ENCODE measurements at regions not wholly inside any gene's neighbourhood (a gene's known extent, or its start where the extent isn't known, plus 50 kb on each side); places are given as distances from the start of the nearest gene placed in this dataset.
"Not testable (repeated sequence)": the region's sequence is repeated elsewhere in the genome, so short reads cannot be mapped to it uniquely, and the experiment has no call there.

GRCh38 chr6:849075-849506, 156.2 kb upstream of the EXOC2 start:
- no peak for DNase-seq (ENCODE audit: low read depth)

GRCh38 chr6:845566-845965, 152.6 kb upstream of the EXOC2 start:
- no peak for DNase-seq (ENCODE audit: low read depth)

GRCh38 chr6:845101-845500, 152.2 kb upstream of the EXOC2 start:
- no peak for DNase-seq (ENCODE audit: low read depth)

- DNase-seq (ENCODE audit: low read depth) = no peak
These were observed 149.2 kb upstream of the EXOC2 start for GRCh38 chr6:842141-842540.

- DNase-seq (ENCODE audit: low read depth) = no peak
These were observed 148.6 kb upstream of the EXOC2 start for GRCh38 chr6:841569-841968.

- no peak for DNase-seq (ENCODE audit: low read depth)
These were observed 146.3 kb upstream of the EXOC2 start for GRCh38 chr6:839201-839600.

GRCh38 chr6:837380-837779, 144.4 kb upstream of the EXOC2 start:
- no peak for DNase-seq (ENCODE audit: low read depth)

GRCh38 chr6:836276-836853, 143.4 kb upstream of the EXOC2 start:
- DNase-seq (ENCODE audit: low read depth) = no peak

- DNase-seq (ENCODE audit: low read depth) = no peak
These were observed 142.7 kb upstream of the EXOC2 start for GRCh38 chr6:835476-836160.

- DNase-seq (ENCODE audit: low read depth) = no peak
These were observed 141.9 kb upstream of the EXOC2 start for GRCh38 chr6:834866-835265.

GRCh38 chr6:834190-834589, 141.3 kb upstream of the EXOC2 start:
- DNase-seq (ENCODE audit: low read depth) = no peak

- not testable (repeated sequence) for DNase-seq (ENCODE audit: low read depth)
These were observed 139.9 kb upstream of the EXOC2 start for GRCh38 chr6:832804-833203.

GRCh38 chr6:830667-831327, 137.9 kb upstream of the EXOC2 start:
- DNase-seq (ENCODE audit: low read depth) = no peak

GRCh38 chr6:829656-830055, 136.7 kb upstream of the EXOC2 start:
- no peak for DNase-seq (ENCODE audit: low read depth)

GRCh38 chr6:827431-827830, 134.5 kb upstream of the EXOC2 start:
- DNase-seq (ENCODE audit: low read depth) = no peak

- DNase-seq (ENCODE audit: low read depth) = no peak
These were observed 126.2 kb upstream of the EXOC2 start for GRCh38 chr6:819122-819521.

GRCh38 chr6:818196-818595, 125.3 kb upstream of the EXOC2 start:
- DNase-seq (ENCODE audit: low read depth) = no peak

- peak; percentile 4 for DNase-seq (ENCODE audit: low read depth)
These were observed 123.7 kb upstream of the EXOC2 start for GRCh38 chr6:816510-817084.

- no peak for DNase-seq (ENCODE audit: low read depth)
These were observed 122.4 kb upstream of the EXOC2 start for GRCh38 chr6:815348-815738.

- DNase-seq (ENCODE audit: low read depth) = no peak
These were observed 121.7 kb upstream of the EXOC2 start for GRCh38 chr6:814378-815347.

- DNase-seq (ENCODE audit: low read depth) = no peak
These were observed 118.9 kb upstream of the EXOC2 start for GRCh38 chr6:811831-812230.

- no peak for DNase-seq (ENCODE audit: low read depth)
These were observed 118.3 kb upstream of the EXOC2 start for GRCh38 chr6:811191-811590.
